Bronchial epithelial cell (primary cell): ENCODE measurements at regions not wholly inside any gene's neighbourhood (a gene's known extent, or its start where the extent isn't known, plus 50 kb on each side); places are given as distances from the start of the nearest gene placed in this dataset.
A peak's percentile ranks its signal among the peaks of the same experiment; 100 is the strongest.

Experiments
- DNase-seq: peaks from one replicate; pipeline ENCODE4 v3.0.0-alpha.2; 2010; ENCODE audit warnings: low read depth
- FAIRE-seq: peaks from 2 replicates; lab custom pipeline; 2011; peaks lifted over from hg19 to GRCh38; lab: Jason Lieb, UNC
- H3K27me3 ChIP-seq: 2 replicates; pipeline ENCODE4 v1.5.1; 2011; ENCODE audit warnings: low read length; ENCODE audit not compliant: control insufficient read depth, insufficient read depth
- H3K36me3 ChIP-seq: 2 replicates; pipeline ENCODE4 v1.5.1; 2011; ENCODE audit warnings: low read length; ENCODE audit not compliant: control insufficient read depth, insufficient read depth
- H3K4me3 ChIP-seq: 2 replicates; pipeline ENCODE4 v1.5.1; 2011; ENCODE audit warnings: mild to moderate bottlenecking, low read depth, low read length, control low read depth
- CTCF ChIP-seq: IDR thresholded peaks from 2 replicates; pipeline ENCODE4 v1.5.1; 2011; ENCODE audit warnings: mild to moderate bottlenecking, moderate library complexity, low read length, control low read depth, inconsistent platforms; ENCODE audit not compliant: insufficient read depth, severe bottlenecking

GRCh38 chr4:59938166-59938565 is 1262.0 kb upstream of the ADGRL3 start:
- FAIRE-seq (no peak), DNase-seq (no peak)
- no peak for TF ChIP-seq CTCF
- H3K27me3 ChIP-seq: no peaks in the 10 kb centered on the region
- H3K4me3 ChIP-seq: no peak overlapping the region
- H3K36me3 ChIP-seq: no peaks in the 10 kb centered on the region

- DNase-seq (peak; percentile 1), FAIRE-seq (no peak)
- no peaks in the 10 kb centered on the region for H3K27me3 ChIP-seq
- no peak overlapping the region for H3K4me3 ChIP-seq
- H3K36me3 ChIP-seq: no peaks in the 10 kb centered on the region
- no peak for TF ChIP-seq CTCF
These were observed 1254.8 kb upstream of the ADGRL3 start for GRCh38 chr4:59945277-59945676.

- Histone ChIP-seq H3K27me3 (no peaks in the 10 kb centered on the region), H3K36me3 (no peaks in the 10 kb centered on the region), H3K4me3 (no peak overlapping the region)
- DNase-seq (no peak), FAIRE-seq (no peak)
- TF ChIP-seq CTCF: no peak
These were observed 1254.4 kb upstream of the ADGRL3 start for GRCh38 chr4:59945716-59946115.

GRCh38 chr4:59956366-59956765 is 1243.8 kb upstream of the ADGRL3 start:
- Histone ChIP-seq H3K4me3 (no peak overlapping the region), H3K36me3 (no peaks in the 10 kb centered on the region), H3K27me3 (no peaks in the 10 kb centered on the region)
- no peak for TF ChIP-seq CTCF
- no peak for FAIRE-seq
- DNase-seq: no peak

- Histone ChIP-seq H3K27me3 (no peaks in the 10 kb centered on the region), H3K4me3 (no peak overlapping the region), H3K36me3 (no peaks in the 10 kb centered on the region)
- no peak for TF ChIP-seq CTCF
- DNase-seq: no peak
- FAIRE-seq: peak; percentile 40
These were observed 1240.0 kb upstream of the ADGRL3 start for GRCh38 chr4:59960143-59960542.

DNA sequence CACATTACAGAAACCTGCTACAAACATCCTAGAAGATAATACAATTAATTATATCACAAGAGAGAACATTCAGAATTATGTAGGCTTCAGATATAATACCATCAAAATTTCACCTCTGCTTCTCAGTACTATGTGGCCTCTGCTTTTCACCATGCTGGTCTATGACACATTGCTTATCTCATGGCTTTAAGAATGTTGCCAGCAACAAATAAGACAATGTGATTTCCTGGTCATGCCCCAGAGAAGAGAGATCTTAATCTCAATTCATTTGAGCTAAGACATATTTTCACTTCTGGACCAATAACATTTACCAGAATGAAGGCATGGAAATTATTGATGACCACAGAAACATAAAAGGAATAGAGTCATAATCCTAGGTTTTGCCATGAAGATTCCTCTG is 1233.4 kb upstream of the ADGRL3 start:
- no peak overlapping the region for H3K4me3 ChIP-seq
- no peak for TF ChIP-seq CTCF
- no peaks in the 10 kb centered on the region for H3K27me3 ChIP-seq
- H3K36me3 ChIP-seq: no peaks in the 10 kb centered on the region
- FAIRE-seq: no peak
- no peak for DNase-seq
